Lower lobe of right lung (tissue), 2 donors: ENCODE measurements at regions not wholly inside any gene's neighbourhood (a gene's known extent, or its start where the extent isn't known, plus 50 kb on each side); places are given as distances from the start of the nearest gene placed in this dataset.

Experiments
- ATAC-seq, 2 donors: fragments of 200-7000 bp; cut with Tn5 transposase; one replicate each; pipeline ENCODE4 v1.9.1; 2020 to 2022; ENCODE audit warnings: mild to moderate bottlenecking in 2 of 2, moderate library complexity in 2 of 2
- DNase-seq: peaks from one replicate; pipeline ENCODE4 v3.0.0-alpha.2; 2020
- H3K27ac ChIP-seq: fragments of 200-600 bp; one replicate; pipeline ENCODE4 v1.8.0; 2022
- H3K27me3 ChIP-seq: fragments of 200-600 bp; one replicate; pipeline ENCODE4 v1.8.0; 2022; ENCODE audit warnings: low read depth
- H3K36me3 ChIP-seq: fragments of 200-600 bp; one replicate; pipeline ENCODE4 v1.8.0; 2022; ENCODE audit warnings: mild to moderate bottlenecking
- H3K4me1 ChIP-seq: fragments of 200-600 bp; one replicate; pipeline ENCODE4 v1.8.0; 2022
- H3K4me3 ChIP-seq: fragments of 200-600 bp; one replicate; pipeline ENCODE4 v1.8.0; 2022; ENCODE audit warnings: mild to moderate bottlenecking
- H3K9me3 ChIP-seq: fragments of 200-600 bp; one replicate; pipeline ENCODE4 v1.8.0; 2022
- intact Hi-C: fragments of 100-400 bp; cut with DNase I; formaldehyde crosslinking; loops from one replicate; pipeline ENCODE4 v1.11.0; 2022
- TF ChIP-seq, protein P1 (sequence below): fragments of 200-600 bp; IDR thresholded peaks from one replicate; pipeline ENCODE4 v1.8.0; 2022; ENCODE audit warnings: antibody characterized with exemption, mild to moderate bottlenecking
- donor health status: DM: no; HTN: yes; CAD: no; lungs with severe emphysema.

DNA sequence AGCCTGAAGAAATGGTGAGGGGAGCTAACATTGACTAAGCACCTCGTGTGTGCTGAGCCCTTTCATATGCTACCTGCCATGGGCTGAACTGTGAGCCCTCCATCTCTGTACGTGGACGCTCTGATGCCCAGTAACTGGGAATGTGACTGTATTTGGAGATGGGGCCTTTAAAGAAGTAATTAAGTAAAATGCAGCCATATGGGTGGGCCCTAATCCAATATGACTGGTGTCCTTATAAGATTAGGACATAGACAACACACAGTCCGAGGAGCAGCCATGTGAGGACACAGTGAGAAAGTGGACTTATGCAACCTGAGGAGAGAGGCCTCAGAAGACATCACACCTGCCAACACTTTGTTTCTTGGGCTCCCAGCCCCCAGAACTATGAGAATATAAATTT is 92.7 kb upstream of the ATP1B1 start:
- intact Hi-C loops: no loop called here
- DNase-seq (no peak), ATAC-seq (no peak)
- TF ChIP-seq, protein P1, sequence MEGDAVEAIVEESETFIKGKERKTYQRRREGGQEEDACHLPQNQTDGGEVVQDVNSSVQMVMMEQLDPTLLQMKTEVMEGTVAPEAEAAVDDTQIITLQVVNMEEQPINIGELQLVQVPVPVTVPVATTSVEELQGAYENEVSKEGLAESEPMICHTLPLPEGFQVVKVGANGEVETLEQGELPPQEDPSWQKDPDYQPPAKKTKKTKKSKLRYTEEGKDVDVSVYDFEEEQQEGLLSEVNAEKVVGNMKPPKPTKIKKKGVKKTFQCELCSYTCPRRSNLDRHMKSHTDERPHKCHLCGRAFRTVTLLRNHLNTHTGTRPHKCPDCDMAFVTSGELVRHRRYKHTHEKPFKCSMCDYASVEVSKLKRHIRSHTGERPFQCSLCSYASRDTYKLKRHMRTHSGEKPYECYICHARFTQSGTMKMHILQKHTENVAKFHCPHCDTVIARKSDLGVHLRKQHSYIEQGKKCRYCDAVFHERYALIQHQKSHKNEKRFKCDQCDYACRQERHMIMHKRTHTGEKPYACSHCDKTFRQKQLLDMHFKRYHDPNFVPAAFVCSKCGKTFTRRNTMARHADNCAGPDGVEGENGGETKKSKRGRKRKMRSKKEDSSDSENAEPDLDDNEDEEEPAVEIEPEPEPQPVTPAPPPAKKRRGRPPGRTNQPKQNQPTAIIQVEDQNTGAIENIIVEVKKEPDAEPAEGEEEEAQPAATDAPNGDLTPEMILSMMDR: no peak
- Histone ChIP-seq H3K36me3 (no peaks in the 10 kb centered on the region), H3K27me3 (no peaks in the 10 kb centered on the region), H3K9me3 (no peaks in the 10 kb centered on the region), H3K4me1 (no peaks in the 10 kb centered on the region), H3K27ac (no peak overlapping the region), H3K4me3 (no peak overlapping the region)

DNA sequence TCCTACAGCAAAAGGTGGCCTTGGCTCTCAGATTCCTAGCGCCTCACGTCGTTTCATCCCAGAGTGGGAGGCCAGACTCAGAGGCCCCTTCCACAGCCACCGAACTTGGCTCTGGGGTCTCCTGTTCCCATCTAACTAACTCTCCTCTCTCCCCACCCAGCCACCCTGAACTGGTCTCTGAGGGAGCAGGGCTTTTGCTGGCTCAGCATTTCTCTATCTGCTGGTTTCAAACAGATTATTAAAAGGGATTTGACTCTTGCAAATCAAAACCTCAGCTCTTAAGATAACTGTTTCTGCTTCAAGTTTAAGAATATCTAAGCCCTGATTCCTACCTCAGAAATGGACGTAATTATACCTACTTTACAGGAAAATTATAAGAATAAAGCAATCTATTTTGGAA is 91.0 kb upstream of the ATP1B1 start:
- no peak overlapping the region for H3K27ac ChIP-seq
- no peak overlapping the region for H3K4me3 ChIP-seq
- no peaks in the 10 kb centered on the region for H3K4me1 ChIP-seq
- intact Hi-C loops: no loop called here
- no peaks in the 10 kb centered on the region for H3K36me3 ChIP-seq
- no peaks in the 10 kb centered on the region for H3K9me3 ChIP-seq
- ATAC-seq (no peak), DNase-seq (no peak)
- H3K27me3 ChIP-seq: no peaks in the 10 kb centered on the region
- TF ChIP-seq, protein P1: no peak

DNA sequence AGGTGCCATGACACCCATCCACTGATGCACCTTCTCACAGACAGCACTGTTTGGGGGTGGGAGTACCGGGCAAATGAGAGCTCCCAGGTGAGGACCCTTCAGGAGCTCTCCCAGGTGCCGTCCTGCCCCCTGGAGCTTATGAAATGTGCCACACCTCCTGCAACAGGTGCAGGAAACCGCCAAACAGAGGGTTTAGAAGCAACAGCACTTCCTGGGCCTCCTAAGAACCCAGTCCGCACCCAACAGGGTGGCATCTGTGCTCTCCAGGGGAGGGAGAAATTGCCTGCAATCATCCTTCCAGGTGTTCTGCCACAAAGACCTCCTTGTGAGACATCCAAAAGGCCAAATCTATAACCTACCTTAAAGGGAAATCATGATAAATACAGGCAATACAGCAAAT is 87.7 kb upstream of the ATP1B1 start:
- H3K27me3 ChIP-seq: no peaks in the 10 kb centered on the region
- DNase-seq (no peak), ATAC-seq (no peak)
- H3K27ac ChIP-seq: no peak overlapping the region
- intact Hi-C loops: no loop called here
- no peaks in the 10 kb centered on the region for H3K36me3 ChIP-seq
- H3K9me3 ChIP-seq: no peaks in the 10 kb centered on the region
- TF ChIP-seq, protein P1: no peak
- H3K4me3 ChIP-seq: no peak overlapping the region
- H3K4me1 ChIP-seq: no peaks in the 10 kb centered on the region

DNA sequence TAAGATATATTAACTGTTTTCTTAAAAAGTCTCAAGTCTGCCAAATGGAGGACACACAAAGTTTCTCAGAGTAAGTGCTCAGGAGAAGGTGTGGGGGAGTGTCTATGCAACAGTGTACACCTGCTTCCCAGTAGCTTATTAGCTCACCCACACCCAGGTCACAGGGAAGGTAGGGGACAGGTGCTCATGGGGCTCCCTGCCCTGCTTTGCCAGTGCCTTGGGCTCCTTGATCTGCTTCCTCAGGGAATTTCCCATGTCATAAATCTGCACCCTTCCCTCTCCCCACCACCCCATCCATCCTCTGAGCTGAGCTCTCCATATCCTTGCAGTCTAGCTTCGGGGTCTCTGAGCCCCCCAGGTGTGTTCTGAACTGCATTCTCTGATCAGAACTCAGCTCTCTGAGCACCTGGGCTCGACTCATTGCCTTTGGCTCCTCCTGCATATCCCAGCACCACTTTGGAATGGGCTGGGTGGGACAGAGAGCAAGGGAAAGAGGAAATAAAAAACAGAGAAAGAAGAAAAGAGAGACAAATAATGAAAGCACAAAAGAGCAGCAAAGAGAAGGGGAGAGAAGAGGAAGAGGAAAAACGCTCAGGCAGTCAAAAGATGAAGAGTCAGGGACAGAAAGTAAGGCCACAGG is 87.0 kb upstream of the ATP1B1 start:
- intact Hi-C loops: no loop called here
- H3K4me3 ChIP-seq: no peak overlapping the region
- H3K27ac ChIP-seq: no peak overlapping the region
- no peaks in the 10 kb centered on the region for H3K9me3 ChIP-seq
- H3K36me3 ChIP-seq: no peaks in the 10 kb centered on the region
- DNase-seq (no peak), ATAC-seq (no peak)
- H3K4me1 ChIP-seq: no peaks in the 10 kb centered on the region
- TF ChIP-seq, protein P1: no peak
- H3K27me3 ChIP-seq: no peaks in the 10 kb centered on the region

DNA sequence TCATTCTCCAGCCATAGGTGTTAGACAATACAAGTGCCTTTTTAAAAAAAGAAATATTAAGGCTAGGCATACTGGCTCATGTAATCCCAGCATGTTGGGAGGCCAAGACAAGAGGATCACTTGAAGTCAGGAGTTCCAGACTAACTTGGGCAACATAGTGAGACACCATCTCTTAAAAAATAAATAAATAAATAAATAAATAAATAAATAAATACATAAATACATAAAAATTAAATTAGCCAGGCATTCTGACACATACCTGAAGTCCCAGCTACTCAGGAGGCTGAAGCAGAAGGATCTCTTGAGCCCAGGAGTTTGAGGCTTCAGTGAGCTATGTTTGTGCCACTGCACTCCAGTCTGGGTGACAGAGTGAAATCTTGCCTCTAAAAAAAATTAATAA is 85.8 kb upstream of the ATP1B1 start:
- Histone ChIP-seq H3K9me3 (no peaks in the 10 kb centered on the region), H3K36me3 (no peaks in the 10 kb centered on the region), H3K27ac (no peak overlapping the region), H3K27me3 (no peaks in the 10 kb centered on the region), H3K4me1 (no peaks in the 10 kb centered on the region), H3K4me3 (no peak overlapping the region)
- intact Hi-C loops: no loop called here
- no peak for DNase-seq
- no peak for ATAC-seq
- TF ChIP-seq, protein P1: no peak

DNA sequence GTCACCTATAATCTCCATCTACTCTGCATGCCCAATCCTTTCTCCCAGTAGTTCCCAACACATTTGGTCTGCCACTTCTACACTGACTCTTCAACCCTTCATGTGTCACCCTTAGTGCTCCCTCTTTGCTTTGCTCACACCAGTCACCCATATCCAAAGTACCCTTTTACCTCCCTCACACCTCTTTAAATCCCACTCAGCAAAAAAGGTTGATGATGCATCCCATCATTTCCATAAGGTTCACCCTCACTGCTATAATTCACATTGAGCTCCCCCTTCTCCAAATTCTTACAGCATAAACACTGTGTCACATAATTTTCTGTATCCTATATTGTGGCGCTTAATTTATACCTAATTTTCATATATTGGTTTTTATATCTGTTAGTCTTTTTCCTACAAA is 83.8 kb upstream of the ATP1B1 start:
- H3K36me3 ChIP-seq: no peaks in the 10 kb centered on the region
- H3K27ac ChIP-seq: no peak overlapping the region
- H3K4me3 ChIP-seq: no peak overlapping the region
- H3K9me3 ChIP-seq: no peaks in the 10 kb centered on the region
- TF ChIP-seq, protein P1: no peak
- H3K4me1 ChIP-seq: no peaks in the 10 kb centered on the region
- intact Hi-C loops: no loop called here
- ATAC-seq: no peak
- no peaks in the 10 kb centered on the region for H3K27me3 ChIP-seq
- no peak for DNase-seq
